EH (cell line): ENCODE measurements at regions not wholly inside any gene's neighbourhood (a gene's known extent, or its start where the extent isn't known, plus 50 kb on each side); places are given as distances from the start of the nearest gene placed in this dataset.
A peak's percentile ranks its signal among the peaks of the same experiment; 100 is the strongest.

Experiments used
- DNase-seq: peaks from one replicate; pipeline ENCODE4 v3.0.0-alpha.2; 2015; ENCODE audit warnings: low read depth

DNA sequence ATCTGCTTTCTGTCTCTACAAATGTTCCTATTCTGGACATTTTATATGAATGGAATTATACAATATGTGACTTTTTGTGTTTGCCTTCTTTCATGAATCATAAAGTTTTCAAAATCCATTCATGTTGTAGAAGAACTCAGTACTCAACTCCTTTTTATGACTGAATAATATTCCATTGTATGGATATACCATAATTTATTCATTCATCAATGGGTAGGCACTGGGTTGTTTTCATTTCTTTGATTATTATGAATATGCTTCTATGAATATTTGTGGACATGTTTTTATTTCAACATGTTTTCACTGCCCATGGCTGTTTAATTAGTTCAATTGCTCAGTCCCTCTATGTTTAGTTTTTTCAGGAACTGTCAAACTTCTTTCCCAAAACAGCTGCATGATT is 76.5 kb upstream of the GTSF1L start:
- no peak for DNase-seq

DNA sequence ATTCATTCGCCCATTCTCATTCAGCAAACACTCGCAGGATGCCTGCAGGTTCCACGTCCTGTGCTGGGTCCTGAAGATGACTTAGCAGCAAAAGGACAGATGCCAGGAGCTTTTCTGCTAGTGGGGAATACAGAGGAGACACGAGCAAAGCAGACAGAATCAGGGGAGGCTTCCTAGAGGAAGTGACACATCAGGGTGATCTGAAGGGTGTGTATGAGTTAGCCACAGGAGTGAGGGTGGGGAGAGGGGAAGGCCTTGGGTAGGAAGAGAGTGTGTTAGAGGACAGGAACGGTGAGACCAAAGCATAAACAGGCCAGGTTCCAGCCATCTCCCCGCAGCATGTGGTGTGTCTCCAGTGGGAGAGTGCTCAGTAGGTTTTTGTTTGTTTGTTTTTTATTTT is 73.4 kb upstream of the GTSF1L start:
- no peak for DNase-seq

DNA sequence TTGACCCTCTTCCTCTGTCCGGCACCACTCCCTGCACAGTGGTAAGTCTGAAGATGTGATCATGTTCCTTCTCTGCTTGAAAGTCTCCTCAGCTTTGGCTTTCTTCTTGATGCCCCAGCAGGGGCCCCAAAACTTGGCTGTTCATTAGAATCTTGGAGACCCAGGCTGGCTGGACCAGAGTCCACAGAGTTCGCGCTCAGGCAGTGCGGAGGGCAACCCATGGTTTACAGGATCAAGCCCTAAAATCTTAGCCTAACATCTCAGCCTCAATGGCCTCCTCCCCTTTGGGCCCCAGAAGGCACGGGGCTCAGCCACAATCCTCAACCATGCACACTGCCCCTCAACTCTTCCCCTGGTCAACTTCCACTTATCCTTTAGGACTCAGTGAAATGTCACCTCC is 72.9 kb upstream of the GTSF1L start:
- DNase-seq, result no peak

DNA sequence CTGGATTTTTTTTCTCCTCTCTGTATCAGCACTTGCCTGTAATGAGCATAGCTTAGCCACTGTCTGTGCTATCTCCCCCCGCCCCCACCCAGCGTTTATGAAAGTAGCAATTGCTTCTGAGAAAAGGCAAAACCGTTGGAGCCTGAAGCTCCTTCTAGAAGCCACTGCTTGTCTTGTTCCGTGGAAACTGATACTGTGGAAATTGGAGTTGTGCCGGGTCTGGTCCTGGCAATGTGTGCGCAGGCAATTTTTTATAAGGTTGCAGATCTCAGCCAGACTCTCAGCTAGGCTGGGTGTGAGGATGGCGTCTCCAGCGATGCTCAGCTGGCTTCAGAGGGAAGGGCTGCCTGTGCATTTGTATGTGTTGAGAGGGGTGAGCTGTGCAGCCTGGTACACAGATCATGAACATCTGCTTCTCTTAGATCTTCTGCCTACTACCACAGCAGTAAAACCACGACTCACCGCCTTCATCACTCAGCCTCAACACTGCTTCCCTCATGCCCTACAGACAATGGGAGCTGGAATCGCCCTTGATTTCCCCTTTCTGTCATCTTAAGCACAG is 72.4 kb upstream of the GTSF1L start:
- peak; percentile 25 for DNase-seq

DNA sequence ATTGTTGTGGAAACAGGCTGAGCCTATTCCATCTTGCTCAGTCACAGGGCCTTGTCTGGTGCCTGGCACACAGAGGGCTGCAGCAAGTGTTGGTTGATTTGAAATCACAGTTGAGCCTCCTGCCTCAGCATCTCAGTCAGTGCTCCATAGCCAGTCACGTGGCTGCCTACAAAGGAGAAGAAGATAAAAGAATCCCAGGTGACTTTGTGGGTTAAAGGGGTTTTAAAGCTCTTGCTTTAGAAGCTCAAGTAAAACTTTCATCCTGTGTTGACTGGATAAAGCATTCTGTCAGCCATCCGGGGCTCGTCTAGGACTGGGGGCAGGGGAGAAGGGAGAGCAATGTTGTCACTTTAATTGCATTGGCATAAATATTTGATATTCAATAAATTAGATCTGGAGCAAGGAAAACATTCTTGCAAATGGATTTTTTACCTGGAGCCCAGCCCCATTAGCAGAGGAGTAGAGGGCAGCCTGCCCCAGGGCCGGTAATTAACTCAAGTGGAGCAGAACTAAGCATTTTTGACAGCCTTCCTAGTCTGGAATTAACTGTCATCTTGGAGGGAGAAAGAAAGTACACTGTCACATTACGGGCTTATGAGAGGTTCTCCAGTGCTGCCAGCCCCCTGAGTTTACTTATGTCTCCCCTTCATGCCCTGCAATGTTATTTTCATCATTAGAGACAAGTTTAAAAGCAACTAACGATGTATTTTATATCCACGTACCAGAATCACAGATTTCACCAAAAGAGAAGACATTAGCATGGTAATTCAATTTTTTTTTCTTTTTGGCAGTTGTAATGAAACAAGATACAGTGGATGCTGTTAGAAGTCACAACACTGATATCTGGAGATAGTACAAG is 71.7 kb upstream of the GTSF1L start:
- DNase-seq, result no peak

DNA sequence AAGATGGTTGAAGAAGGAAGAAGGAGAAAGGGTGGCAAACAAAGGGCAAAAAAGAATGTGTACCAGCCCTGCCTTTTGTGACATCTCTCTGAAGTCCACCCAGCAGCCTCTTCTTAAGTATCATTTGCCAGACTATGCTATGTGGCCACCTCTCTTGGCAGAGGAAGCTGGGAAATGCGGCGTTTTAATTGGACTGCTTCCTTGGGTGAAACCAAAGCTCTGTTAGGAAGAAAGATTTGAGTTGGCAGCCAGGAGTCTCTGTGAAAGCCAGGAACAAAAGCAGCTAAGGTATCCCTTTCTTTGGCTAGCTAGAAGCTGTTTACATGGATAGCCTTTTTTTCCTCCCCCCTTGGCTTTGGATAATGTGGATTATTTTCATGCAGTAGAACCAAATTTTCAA is 67.5 kb upstream of the GTSF1L start:
- no peak for DNase-seq

DNA sequence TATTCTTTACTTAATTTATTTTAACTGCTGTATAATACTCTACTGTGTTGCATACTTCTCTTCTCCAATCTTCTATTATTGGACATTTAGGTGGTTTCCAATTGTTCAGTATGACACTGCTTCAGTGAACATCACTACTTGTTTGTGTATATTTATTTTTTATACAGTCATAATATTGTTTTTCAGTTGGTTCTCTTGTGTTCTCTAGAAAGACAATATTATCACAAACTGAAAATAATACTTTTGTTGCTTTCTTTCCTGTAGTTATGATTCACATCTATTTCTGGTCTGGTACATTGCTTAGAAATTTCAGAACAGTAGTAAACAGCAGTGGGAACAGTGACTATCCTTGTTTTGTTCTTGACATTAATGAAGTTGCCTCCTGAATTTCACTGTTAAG is 62.8 kb upstream of the GTSF1L start:
- DNase-seq, result no peak

DNA sequence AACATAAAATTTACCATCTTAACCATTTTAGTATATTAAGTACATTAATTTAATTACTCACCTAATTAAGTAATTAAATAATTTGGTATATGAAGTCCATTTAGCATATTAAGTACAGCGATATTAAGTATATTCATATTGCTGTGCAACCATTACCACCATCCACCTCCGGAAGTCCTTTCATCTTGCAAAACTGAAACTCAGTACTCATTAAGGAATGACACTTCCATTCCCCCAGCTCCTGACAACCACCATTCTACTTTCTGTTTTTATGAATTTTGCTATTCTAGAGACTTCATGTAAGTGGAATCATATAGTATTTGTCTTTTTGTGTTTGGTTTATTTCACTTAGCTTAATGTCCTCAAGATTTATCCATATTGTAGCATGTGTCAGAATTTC is 61.1 kb upstream of the GTSF1L start:
- no peak for DNase-seq

DNA sequence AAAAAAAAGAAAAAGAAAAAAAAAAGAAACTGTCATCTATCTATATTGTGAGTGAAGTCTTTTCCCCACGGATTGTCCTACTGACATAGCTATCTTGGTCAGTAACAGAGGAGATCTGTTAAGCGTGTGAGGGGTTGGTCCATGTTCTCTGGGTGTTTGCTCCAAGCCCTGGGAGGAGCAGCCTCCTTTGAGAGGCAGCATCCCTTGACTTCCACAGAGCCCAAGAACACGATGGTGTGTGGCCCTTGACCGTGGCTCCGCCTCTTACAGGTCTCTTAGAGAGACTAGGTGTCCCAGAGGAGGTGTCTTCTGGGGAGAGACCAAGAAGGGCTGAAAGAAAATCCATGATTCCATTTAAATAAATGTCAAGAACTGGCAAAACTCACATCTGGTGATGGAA is 60.1 kb upstream of the GTSF1L start:
- DNase-seq, result no peak

DNA sequence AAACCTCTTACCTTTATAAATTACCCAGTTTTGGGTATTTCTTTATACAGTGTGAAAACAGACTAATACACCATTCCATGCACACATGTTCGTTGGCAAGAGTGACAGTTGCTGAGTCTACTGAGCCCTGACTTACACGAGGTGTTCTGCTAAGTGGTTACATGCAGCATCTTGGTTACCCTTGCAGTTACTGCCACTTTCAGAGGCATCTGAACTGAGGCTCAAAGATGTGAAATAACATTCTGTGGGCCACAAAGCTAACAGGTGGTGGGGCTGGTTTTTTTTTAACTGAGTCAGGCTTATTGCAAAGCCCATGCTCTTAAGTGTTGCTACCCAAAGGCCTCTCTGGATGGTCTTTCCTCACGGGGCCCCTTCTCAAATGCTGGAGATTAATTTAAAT is 54.4 kb upstream of the GTSF1L start:
- DNase-seq, result no peak

DNA sequence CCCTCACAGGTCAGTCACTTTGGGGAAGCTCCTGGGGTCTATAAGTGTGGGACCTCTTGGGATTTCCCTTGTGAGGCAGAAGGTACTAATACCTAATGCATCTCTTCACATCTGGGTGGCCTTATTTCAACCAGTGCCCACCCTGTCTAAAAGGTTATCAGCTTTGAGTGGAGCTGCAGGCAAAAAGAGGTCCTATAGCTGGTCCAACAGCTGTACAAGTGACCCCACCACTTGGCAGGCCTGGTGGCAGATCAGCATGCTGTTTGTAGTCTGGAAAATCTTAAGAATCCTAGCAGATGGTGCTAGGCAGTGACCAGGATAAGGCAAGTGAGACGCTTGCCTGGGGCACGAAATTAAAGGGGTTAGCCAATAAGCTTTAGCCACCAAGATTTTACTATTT is 51.6 kb upstream of the GTSF1L start:
- no peak for DNase-seq

DNA sequence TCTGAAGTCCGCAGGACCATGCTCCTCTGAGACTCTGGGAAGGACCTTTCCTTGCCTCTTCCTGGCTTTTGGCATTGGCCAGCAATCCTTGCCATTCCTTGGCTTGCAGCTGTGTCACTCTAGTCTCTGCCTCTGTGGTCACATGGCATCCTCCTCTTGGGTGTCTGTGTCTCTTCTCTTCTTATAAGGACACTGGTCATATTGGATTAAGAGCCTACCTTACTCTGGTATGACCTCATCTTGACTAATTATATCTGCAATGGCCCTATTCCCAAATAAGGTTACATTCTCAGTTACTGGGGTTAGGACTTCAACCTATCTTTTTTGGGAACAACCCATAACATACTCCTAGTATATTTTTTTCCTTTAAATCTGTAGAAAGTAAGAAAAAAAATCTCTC is 49.9 kb upstream of the GTSF1L start:
- DNase-seq, result peak; percentile 77
